ENCODE measurements at regions not wholly inside any gene's neighbourhood (a gene's known extent, or its start where the extent isn't known, plus 50 kb on each side); places are given as distances from the start of the nearest gene placed in this dataset.

DNA sequence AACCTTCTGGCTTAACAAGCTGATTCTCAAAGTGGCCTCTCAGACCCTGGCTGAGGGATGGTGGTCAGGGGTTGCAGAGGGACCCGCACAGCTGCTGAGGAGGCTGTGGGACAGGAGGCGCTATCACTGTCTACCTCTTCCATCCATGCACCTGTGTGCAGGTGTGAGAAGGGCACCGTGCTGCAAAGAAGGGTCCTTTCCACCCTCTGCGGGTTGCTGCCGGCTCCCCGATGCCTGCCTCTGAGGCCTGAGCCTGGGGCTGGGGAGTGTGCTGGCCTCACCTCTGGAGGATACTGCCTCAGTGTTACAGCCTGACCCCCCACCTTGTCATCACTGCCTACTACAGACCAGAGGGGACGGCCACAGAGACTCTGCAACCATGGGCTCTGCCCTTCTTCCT, 66.1 kb upstream of the B3GAT1 start:
- Histone ChIP-seq H3K9ac (ENCODE audit: insufficient read depth, low read length) (no peak overlapping the region), H3K36me3 (ENCODE audit: control insufficient read depth, insufficient read depth, low read length) (no peaks in the 10 kb centered on the region), H3K27me3 (ENCODE audit: control insufficient read depth, insufficient read depth, low read length) (no peaks in the 10 kb centered on the region), H3K4me2 (ENCODE audit: extremely low read depth, insufficient read depth, low read length) (no peak overlapping the region), H4K20me1 (ENCODE audit: control insufficient read depth, extremely low read depth, insufficient read depth, low read length) (no peaks in the 10 kb centered on the region), H3K27ac (ENCODE audit: insufficient read depth, low read length) (no peak overlapping the region), H3K79me2 (ENCODE audit: control insufficient read depth, insufficient read depth, low read length) (no peaks in the 10 kb centered on the region), H3K4me3 (replicated peaks in 1 of 4; ENCODE audit: control extremely low read depth in 1 of 4, insufficient read depth in 1 of 4, low read depth in 3 of 4, low read length in 4 of 4) (no peak overlapping the region), H3K4me1 (ENCODE audit: control insufficient read depth, extremely low read depth, insufficient read depth, low read length) (no peaks in the 10 kb centered on the region), H3K9me3 (ENCODE audit: control insufficient read depth, insufficient read depth, low read depth, low read length) (no peaks in the 10 kb centered on the region), H2AFZ (ENCODE audit: low read length) (no peak overlapping the region)
- no peak for DNase-seq (ENCODE audit: low read depth in 2 of 2)
- no peak for TF ChIP-seq EZH2 (IDR thresholded peaks at IDR 0.05; ENCODE audit: low read length, missing control alignments)

DNA sequence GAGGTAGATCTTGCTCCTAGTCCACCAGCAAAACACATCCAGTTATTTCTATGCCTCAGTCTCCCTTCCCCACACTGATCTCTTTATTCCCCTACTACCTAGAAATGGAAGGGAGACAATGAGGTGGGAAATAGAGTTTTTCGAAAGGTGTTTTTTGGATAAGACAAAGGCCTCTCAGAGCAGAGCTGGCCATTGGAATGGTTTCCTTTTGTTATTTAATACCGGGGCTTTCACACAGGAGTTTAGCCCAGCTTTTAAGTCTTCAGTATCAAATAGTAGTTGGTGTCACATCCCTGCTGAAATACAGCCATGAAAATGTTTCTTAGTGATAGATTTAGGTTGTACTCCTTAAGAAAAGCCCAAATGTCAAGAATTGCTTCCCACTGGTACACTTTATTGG, 65.4 kb upstream of the B3GAT1 start:
- no peak overlapping the region for H2AFZ ChIP-seq (ENCODE audit: low read length)
- DNase-seq (ENCODE audit: low read depth in 2 of 2), result no peak
- H3K36me3 ChIP-seq (ENCODE audit: control insufficient read depth, insufficient read depth, low read length), result no peaks in the 10 kb centered on the region
- no peaks in the 10 kb centered on the region for H3K27me3 ChIP-seq (ENCODE audit: control insufficient read depth, insufficient read depth, low read length)
- no peak overlapping the region for H3K4me3 ChIP-seq (replicated peaks in 1 of 4; ENCODE audit: control extremely low read depth in 1 of 4, insufficient read depth in 1 of 4, low read depth in 3 of 4, low read length in 4 of 4)
- TF ChIP-seq, protein P1, sequence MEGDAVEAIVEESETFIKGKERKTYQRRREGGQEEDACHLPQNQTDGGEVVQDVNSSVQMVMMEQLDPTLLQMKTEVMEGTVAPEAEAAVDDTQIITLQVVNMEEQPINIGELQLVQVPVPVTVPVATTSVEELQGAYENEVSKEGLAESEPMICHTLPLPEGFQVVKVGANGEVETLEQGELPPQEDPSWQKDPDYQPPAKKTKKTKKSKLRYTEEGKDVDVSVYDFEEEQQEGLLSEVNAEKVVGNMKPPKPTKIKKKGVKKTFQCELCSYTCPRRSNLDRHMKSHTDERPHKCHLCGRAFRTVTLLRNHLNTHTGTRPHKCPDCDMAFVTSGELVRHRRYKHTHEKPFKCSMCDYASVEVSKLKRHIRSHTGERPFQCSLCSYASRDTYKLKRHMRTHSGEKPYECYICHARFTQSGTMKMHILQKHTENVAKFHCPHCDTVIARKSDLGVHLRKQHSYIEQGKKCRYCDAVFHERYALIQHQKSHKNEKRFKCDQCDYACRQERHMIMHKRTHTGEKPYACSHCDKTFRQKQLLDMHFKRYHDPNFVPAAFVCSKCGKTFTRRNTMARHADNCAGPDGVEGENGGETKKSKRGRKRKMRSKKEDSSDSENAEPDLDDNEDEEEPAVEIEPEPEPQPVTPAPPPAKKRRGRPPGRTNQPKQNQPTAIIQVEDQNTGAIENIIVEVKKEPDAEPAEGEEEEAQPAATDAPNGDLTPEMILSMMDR (conservative IDR thresholded peaks at IDR 0.05 in 1 of 2, IDR thresholded peaks at IDR 0.05 in 1 of 2; ENCODE audit: low read depth in 1 of 2, low read length in 2 of 2), result no peak
- TF ChIP-seq EZH2 (IDR thresholded peaks at IDR 0.05; ENCODE audit: low read length, missing control alignments), result no peak
- H3K9ac ChIP-seq (ENCODE audit: insufficient read depth, low read length), result no peak overlapping the region
- H3K27ac ChIP-seq (ENCODE audit: insufficient read depth, low read length), result no peak overlapping the region
- no peaks in the 10 kb centered on the region for H3K79me2 ChIP-seq (ENCODE audit: control insufficient read depth, insufficient read depth, low read length)
- H4K20me1 ChIP-seq (ENCODE audit: control insufficient read depth, extremely low read depth, insufficient read depth, low read length), result no peaks in the 10 kb centered on the region
- no peaks in the 10 kb centered on the region for H3K9me3 ChIP-seq (ENCODE audit: control insufficient read depth, insufficient read depth, low read depth, low read length)
- H3K4me1 ChIP-seq (ENCODE audit: control insufficient read depth, extremely low read depth, insufficient read depth, low read length), result no peaks in the 10 kb centered on the region
- no peak overlapping the region for H3K4me2 ChIP-seq (ENCODE audit: extremely low read depth, insufficient read depth, low read length)

DNA sequence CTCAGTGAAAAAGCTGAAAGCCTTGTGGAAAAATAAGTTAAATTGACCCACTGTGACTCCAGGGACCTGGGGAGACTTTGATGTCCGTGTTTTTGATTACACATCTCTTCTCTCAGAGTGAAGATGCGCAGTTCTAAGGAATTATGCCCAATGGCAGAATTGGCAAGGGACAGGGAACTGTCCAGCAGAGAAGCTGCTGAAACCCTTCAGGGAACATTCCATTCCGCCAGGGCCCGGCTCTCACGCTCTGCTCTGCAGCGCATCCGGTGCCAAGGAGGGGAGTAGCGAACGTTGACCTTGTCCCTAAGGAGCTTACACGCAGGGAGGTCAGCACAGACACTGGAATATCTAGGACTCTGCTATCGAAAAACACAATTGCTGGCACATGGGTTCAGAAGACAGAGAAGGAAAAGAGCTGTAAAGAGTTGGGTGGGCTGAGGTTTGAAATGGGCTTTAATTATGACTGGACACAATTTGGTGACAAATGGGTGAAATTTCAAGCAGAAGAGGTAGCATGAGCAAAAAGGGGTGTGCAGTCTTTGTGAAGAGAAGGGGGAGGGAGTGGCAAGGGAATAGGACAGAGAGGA, 64.5 kb upstream of the B3GAT1 start:
- Histone ChIP-seq H3K79me2 (ENCODE audit: control insufficient read depth, insufficient read depth, low read length) (no peaks in the 10 kb centered on the region), H3K4me3 (replicated peaks in 1 of 4; ENCODE audit: control extremely low read depth in 1 of 4, insufficient read depth in 1 of 4, low read depth in 3 of 4, low read length in 4 of 4) (no peak overlapping the region), H4K20me1 (ENCODE audit: control insufficient read depth, extremely low read depth, insufficient read depth, low read length) (no peaks in the 10 kb centered on the region), H3K4me2 (ENCODE audit: extremely low read depth, insufficient read depth, low read length) (no peak overlapping the region), H3K27me3 (ENCODE audit: control insufficient read depth, insufficient read depth, low read length) (no peaks in the 10 kb centered on the region), H3K9ac (ENCODE audit: insufficient read depth, low read length) (no peak overlapping the region), H3K4me1 (ENCODE audit: control insufficient read depth, extremely low read depth, insufficient read depth, low read length) (no peaks in the 10 kb centered on the region), H3K9me3 (ENCODE audit: control insufficient read depth, insufficient read depth, low read depth, low read length) (no peaks in the 10 kb centered on the region), H3K27ac (ENCODE audit: insufficient read depth, low read length) (no peak overlapping the region), H2AFZ (ENCODE audit: low read length) (no peak overlapping the region), H3K36me3 (ENCODE audit: control insufficient read depth, insufficient read depth, low read length) (no peaks in the 10 kb centered on the region)
- no peak for DNase-seq (ENCODE audit: low read depth in 2 of 2)
- TF ChIP-seq, protein P1 (conservative IDR thresholded peaks at IDR 0.05 in 1 of 2, IDR thresholded peaks at IDR 0.05 in 1 of 2; ENCODE audit: low read depth in 1 of 2, low read length in 2 of 2), result no peak
- no peak for TF ChIP-seq EZH2 (IDR thresholded peaks at IDR 0.05; ENCODE audit: low read length, missing control alignments)
